HPDE6-E6E7 (cell line): ENCODE measurements at regions not wholly inside any gene's neighbourhood (a gene's known extent, or its start where the extent isn't known, plus 50 kb on each side); places are given as distances from the start of the nearest gene placed in this dataset.

Experiments
- DNase-seq: peaks from one replicate; pipeline ENCODE4 v3.0.0; 2011; ENCODE audit warnings: missing footprints; ENCODE audit errors: extremely low spot score

DNA sequence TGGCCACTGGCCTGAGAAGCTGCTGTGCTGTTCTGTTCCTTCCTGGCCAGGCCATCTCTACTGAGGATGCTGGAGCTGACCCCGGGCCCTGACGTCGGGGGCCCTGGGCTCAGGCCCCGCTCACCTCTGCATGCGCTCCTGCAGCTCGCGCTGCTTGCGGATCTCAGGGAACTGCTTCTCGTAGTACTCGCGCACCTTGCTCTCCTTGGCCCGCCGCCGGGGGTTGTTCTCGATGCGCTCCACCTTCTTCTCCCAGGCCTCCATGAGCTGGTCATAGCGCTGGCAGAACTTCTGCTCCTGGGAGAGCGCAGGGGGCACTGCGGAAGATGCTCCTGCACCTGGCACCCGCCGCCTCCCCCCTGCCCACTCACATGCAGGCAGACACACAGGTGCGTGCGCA lies 135.6 kb downstream of the RFLNA start:
- no peak for DNase-seq

GRCh38 chr12:124429535-124429934 lies 134.6 kb downstream of the RFLNA start:
- no peak for DNase-seq

- DNase-seq = no peak
These were observed 133.9 kb downstream of the RFLNA start for GRCh38 chr12:124428792-124429281.

DNA sequence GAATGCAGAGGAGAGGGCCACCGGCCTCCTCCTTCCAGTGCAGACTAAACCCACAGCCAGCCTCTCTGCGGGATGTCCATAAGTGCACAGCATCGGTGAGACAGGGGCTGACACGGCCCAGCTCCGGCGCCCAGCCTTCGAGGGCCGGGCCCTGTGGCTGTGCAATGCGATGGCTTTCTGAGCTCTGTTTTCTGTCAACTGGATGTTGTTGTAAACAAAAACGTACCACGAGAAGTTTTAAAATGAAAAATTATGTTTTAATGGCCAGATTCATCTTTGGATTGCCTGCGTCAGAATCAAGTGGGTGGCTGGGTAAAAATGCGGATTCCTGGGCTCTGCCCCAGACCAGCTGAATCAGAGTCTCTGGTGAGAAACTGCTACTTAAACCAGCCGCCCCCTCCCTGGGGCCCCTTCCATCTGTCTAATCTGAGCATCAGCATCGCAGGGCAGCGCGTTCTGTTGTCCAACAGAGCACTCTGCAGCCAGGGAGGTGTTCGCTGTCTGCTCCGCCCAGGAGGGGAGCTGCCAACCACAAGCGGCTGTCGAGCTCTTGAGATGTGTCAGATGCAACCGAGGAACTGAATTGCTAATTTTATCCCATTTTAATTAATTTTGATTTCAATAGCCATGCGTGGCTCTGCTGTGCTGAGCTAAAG lies 133.4 kb downstream of the RFLNA start:
- DNase-seq = no peak

GRCh38 chr12:124426594-124427555 lies 132.0 kb downstream of the RFLNA start:
- DNase-seq = no peak

DNA sequence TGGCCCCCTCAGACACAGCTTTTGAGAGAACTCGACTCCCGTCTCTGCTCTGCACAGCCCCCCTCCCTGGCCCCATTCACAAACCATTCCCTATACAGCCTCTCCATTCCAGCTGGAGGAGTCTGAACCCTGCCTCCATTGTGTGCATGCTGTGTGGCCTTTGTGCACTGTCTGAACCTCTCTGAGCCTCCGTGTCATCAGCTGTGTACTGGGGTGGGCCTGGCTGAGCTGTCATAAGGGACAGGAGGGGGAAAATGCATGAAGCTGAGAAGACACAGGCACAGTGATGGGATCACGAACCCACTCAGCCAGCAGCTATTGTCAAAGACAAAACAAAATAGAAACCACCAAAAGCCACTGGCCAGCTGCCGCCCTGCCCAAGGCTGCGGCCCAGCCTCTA lies 130.8 kb downstream of the RFLNA start:
- no peak for DNase-seq

DNA sequence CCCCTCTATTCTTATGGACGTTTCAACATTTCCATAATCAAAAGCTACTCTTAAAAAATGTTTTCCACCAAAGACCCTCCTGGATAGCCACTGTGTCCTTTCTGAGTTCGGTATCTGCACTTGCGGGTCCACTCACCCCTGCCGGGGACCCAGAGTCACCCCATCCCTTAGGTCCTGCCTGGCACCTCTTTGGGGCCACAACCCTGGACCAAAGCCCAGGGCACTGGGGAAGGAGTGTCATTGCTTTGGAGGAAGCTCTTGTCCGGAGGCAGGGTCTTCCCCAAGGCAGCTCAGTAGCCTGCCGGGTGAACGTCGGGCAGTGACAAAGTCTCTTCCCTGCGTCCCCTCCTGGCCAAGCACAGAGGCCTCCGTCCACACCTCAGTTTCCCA lies 129.6 kb downstream of the RFLNA start:
- DNase-seq = no peak

- DNase-seq = no peak
These were observed 129.0 kb downstream of the RFLNA start for GRCh38 chr12:124423761-124424515.

DNA sequence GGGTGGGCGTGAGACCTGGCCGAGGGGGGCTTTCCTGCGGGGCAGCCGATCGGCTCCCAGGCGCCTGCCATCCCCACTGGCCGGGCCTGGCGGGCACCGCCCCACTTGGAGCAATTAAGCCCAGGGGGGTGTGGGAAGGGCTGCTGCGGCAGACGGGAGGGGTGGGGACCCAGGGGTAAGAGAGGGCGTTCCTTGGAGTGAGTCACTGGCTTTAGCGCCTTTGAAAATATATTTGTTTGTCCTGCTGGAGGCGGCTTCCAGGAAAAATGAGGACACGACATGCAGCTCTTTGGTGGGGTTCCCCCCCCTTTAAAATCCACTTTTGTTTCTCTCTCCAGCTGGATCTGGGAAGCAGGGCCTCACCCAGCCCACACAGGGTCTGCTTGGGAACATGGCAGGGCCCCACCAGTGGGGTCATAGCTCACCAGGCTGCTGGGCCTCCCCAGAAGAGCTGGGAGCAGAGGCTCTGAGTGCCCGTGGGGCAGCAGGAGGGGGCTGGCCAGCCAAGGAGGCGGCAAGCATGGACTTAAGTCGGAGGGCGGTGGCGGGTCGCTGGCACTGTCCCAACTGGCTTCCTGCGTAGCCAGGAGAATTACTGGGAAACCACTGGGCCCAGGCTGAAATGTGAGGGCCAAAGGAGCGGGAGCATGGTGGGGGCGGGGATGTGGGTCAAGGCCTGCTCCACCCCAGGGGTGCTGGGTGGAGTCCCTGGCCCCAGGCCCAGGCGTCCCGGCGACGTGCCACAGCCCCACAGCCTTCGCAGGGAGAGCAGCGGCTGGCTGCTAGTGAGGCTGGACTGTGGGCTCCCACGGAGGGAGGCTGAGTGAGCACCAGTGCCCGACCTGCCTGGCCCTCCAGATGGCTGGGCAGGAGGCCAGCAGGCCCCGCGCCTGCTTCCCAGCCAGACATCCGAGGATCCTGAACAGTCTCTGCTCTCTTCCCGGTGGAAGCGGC lies 128.0 kb downstream of the RFLNA start:
- peak; percentile 94 for DNase-seq

DNA sequence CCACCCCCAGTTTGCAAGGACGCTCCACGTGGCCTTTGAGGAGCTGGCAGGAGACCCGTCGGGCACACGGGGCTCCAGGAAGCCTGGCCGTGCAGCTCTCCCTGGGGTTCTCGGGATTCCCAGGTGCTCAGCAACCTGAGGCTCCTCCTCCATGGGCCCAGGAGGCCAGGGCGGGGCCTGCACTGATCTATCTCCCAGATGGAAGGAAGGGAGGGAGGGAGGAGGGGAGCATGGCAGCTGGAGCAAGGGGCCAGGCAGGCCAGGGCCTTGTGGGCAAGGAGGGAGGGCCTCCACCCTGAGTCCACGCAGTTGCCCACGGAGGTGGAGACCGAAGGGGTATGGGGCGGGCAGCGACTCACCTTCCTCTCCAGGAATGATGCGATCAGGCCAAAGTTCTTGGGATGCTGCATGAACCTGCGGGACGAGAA lies 127.3 kb downstream of the RFLNA start:
- DNase-seq = peak; percentile 76

DNA sequence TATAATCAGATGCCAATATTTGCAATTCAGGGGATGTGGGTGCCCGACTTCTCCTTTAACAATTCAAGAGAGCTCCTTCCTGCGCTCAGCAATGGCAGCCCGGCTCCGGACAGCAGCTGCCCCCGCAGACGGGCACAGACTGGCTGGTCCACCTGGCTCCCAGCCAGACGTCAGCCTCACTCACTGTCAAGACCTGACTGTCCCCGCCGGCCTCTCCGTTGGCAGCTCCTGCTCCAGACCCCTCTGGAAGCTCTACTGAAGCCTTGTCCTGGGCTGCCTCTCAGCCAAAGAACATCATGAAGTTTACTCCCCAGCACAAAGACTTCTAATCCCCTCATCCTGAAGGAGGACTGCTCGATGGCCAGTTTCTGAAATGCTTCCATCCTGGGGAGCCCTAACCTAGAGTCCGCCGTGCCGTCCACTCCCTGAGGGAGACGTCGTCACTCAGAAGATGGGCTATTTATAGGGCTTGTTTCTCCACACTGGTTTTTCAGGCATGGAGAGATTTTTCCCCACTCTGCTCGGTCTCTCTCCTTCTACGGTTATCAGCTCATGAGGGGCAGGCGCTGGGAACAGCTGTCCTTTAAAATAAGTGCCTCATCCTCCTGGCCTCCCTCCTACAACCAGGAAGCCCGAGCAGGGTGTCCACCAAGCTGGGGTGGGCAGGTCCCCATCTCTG lies 126.2 kb downstream of the RFLNA start:
- no peak for DNase-seq

GRCh38 chr12:124420041-124420995 lies 125.4 kb downstream of the RFLNA start:
- no peak for DNase-seq

- no peak for DNase-seq
These were observed 124.6 kb downstream of the RFLNA start for GRCh38 chr12:124419292-124420040.

- DNase-seq = no peak
These were observed 123.9 kb downstream of the RFLNA start for GRCh38 chr12:124418791-124419190.

- no peak for DNase-seq
These were observed 123.3 kb downstream of the RFLNA start for GRCh38 chr12:124418156-124418555.

DNA sequence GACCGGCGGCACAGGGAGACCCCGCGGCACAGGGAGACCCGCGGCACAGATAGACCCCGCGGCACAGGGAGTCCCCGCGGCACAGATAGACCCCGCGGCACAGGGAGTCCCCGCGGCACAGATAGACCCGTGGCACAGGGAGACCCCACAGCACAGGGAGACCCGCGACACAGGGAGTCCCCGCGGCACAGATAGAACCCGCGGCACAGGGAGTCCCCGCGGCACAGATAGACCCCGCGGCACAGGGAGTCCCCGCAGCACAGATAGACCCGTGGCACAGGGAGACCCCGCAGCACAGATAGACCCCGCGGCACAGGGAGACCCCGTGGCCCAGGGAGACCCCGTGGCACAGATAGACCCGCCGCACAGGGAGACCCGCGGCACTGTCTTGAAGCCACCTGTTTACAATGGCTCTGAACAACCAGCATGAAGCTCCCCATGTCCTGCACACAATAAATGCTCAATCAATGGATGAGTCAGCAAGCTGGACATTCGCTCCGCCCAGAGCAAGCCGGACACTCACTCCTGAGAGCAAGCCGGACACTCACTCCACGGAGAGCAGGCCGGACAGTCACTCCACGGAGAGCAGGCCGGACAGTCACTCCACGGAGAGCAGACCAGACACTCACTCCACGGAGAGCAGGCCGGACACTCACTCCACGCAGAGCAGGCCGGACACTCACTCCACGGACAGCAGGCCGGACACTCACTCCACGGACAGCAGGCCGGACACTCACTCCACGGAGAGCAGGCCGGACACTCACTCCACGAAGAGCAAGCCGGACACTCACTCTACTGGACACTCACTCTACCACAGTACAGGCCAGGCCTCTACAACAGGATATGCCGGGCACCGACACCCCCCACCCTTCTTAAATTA lies 121.9 kb downstream of the RFLNA start:
- no peak for DNase-seq

- DNase-seq = no peak
These were observed 120.2 kb downstream of the RFLNA start for GRCh38 chr12:124415064-124415463.
